GM12878 (cell line): ENCODE measurements at regions not wholly inside any gene's neighbourhood (a gene's known extent, or its start where the extent isn't known, plus 50 kb on each side); places are given as distances from the start of the nearest gene placed in this dataset.

Experiments
- ATAC-seq: fragments of 200-7000 bp; cut with Tn5 transposase; 3 replicates; pipeline ENCODE4 v1.9.1; 2020; ENCODE audit warnings: mild to moderate bottlenecking, moderate library complexity
- BruUV-seq: library from RNA; stranded (reverse); fragments of 400-500 nt; replicated peaks from 2 replicates; lab custom pipeline; 2021; lab: Mats Ljungman, UMichigan
- CTCF ChIA-PET: fragments of 300-600 bp; sonication (Branson Sonifier 250); formaldehyde crosslinking; extraction: SDS; loops from one replicate; lab custom pipeline; 2021; ENCODE audit warnings: inconsistent platforms; lab: Yijun Ruan, JAX
- POLR2A ChIA-PET: fragments of 350-600 bp; formaldehyde crosslinking; extraction: SDS; loops from one replicate; lab custom pipeline; 2021; ENCODE audit warnings: inconsistent platforms; lab: Charles Lee
- RAD21 ChIA-PET: fragments of 300-600 bp; sonication (Branson Sonifier 250); formaldehyde crosslinking; loops from one replicate; lab custom pipeline; 2023; ENCODE audit warnings: antibody characterized with exemption; ENCODE audit not compliant: unreplicated experiment; lab: Charles Lee
- SMC1A ChIA-PET: fragments of 300-600 bp; sonication (Branson Sonifier 250); formaldehyde crosslinking; loops from one replicate; lab custom pipeline; 2023; ENCODE audit not compliant: unreplicated experiment, uncharacterized antibody; lab: Charles Lee
- DNase-seq: peaks from one replicate; pipeline ENCODE4 v3.0.0-alpha.2; 2011; ENCODE audit warnings: low read depth, low spot score
- FAIRE-seq: peaks from 3 replicates; lab custom pipeline; 2011; peaks lifted over from hg19 to GRCh38; lab: Jason Lieb, UNC
- H2AFZ ChIP-seq: 2 replicates; pipeline ENCODE4 v1.6.0; 2011; ENCODE audit warnings: low read depth, low read length, control low read depth; ENCODE audit not compliant: control insufficient read depth
- H3K27ac ChIP-seq: 2 replicates; pipeline ENCODE4 v1.5.1; 2011; ENCODE audit warnings: control low read depth; ENCODE audit not compliant: control insufficient read depth, insufficient read depth
- H3K27me3 ChIP-seq, 2 experiments: replicated peaks in 1 of 2; 2 replicates each; pipeline versions ENCODE4 v1.6.0 to v1.6.1; 2011; ENCODE audit warnings: low read length in 1 of 2; ENCODE audit not compliant: control insufficient read depth in 2 of 2, insufficient read depth in 2 of 2
- H3K36me3 ChIP-seq, 2 experiments: 2 replicates each; pipeline ENCODE4 v1.5.1; 2011; ENCODE audit warnings: low read length in 1 of 2; ENCODE audit not compliant: control insufficient read depth in 2 of 2, insufficient read depth in 2 of 2
- H3K4me1 ChIP-seq: 2 replicates; pipeline ENCODE4 v1.6.1; 2011; ENCODE audit warnings: mild to moderate bottlenecking, low read length, moderate library complexity, mixed read lengths; ENCODE audit not compliant: control insufficient read depth, insufficient read depth
- H3K4me2 ChIP-seq: 2 replicates; pipeline ENCODE4 v1.6.0; 2011; ENCODE audit warnings: control low read depth; ENCODE audit not compliant: control insufficient read depth, insufficient read depth
- H3K4me3 ChIP-seq: fragments of 200-600 bp; sonication (generic); 2 replicates; pipeline ENCODE4 v1.5.1; 2016
- H3K79me2 ChIP-seq: 2 replicates; pipeline ENCODE4 v1.6.0; 2011; ENCODE audit warnings: low read length; ENCODE audit not compliant: control insufficient read depth, insufficient read depth
- H3K9ac ChIP-seq: 2 replicates; pipeline ENCODE4 v1.8.0; 2011; ENCODE audit warnings: low read length, control low read depth, mixed read lengths; ENCODE audit not compliant: control insufficient read depth, insufficient read depth
- H3K9me3 ChIP-seq: replicated peaks from 3 replicates; pipeline ENCODE4 v1.5.1; 2011; ENCODE audit warnings: mild to moderate bottlenecking, low read length; ENCODE audit not compliant: control insufficient read depth, insufficient read depth
- H4K20me1 ChIP-seq: 2 replicates; pipeline ENCODE4 v1.6.0; 2011; ENCODE audit not compliant: control insufficient read depth, insufficient read depth
- BCL11A ChIP-seq: IDR thresholded peaks from 2 replicates; pipeline ENCODE4 v1.6.1; 2011; ENCODE audit warnings: low read depth, low read length
- BMI1 ChIP-seq: fragments of 450-650 bp; IDR thresholded peaks from 2 replicates; pipeline ENCODE4 v1.6.1; 2016; ENCODE audit warnings: mild to moderate bottlenecking, moderate library complexity, borderline replicate concordance
- CBFB ChIP-seq: IDR thresholded peaks from 2 replicates; pipeline ENCODE4 v1.6.1; 2016; ENCODE audit warnings: antibody characterized with exemption, low read depth
- GATAD2B ChIP-seq: fragments of 450-650 bp; conservative IDR thresholded peaks from 2 replicates; pipeline ENCODE4 v1.6.1; 2017; ENCODE audit warnings: low read depth, mild to moderate bottlenecking, moderate library complexity
- HDGF ChIP-seq: fragments of 450-650 bp; IDR thresholded peaks from 2 replicates; pipeline ENCODE4 v1.6.1; 2016; ENCODE audit warnings: antibody characterized with exemption
- MYC ChIP-seq: IDR thresholded peaks from 2 replicates; pipeline ENCODE4 v1.6.1; 2011; ENCODE audit warnings: mild to moderate bottlenecking, low read length, moderate library complexity, inconsistent platforms; ENCODE audit not compliant: insufficient read depth, insufficient replicate concordance, insufficient read length, severe bottlenecking
- NFIC ChIP-seq: IDR thresholded peaks from 2 replicates; pipeline ENCODE4 v1.6.1; 2012; ENCODE audit warnings: low read depth, mild to moderate bottlenecking, inconsistent platforms, low read length, moderate library complexity
- NFYB ChIP-seq: IDR thresholded peaks from 2 replicates; pipeline ENCODE4 v1.6.1; 2011; ENCODE audit warnings: low read depth, mild to moderate bottlenecking, low read length, improper control_type of control experiment, moderate library complexity; ENCODE audit not compliant: insufficient read depth
- SIX5 ChIP-seq: IDR thresholded peaks from 2 replicates; pipeline ENCODE4 v1.6.1; 2011; ENCODE audit warnings: mild to moderate bottlenecking, low read depth, low read length, moderate library complexity; ENCODE audit not compliant: severe bottlenecking
- SMAD5 ChIP-seq: IDR thresholded peaks from 2 replicates; pipeline ENCODE4 v1.6.1; 2016; ENCODE audit warnings: antibody characterized with exemption, low read depth
- STAT1 ChIP-seq: fragments of 450-650 bp; conservative IDR thresholded peaks from 2 replicates; pipeline ENCODE4 v1.6.1; 2014; ENCODE audit warnings: antibody characterized with exemption, mild to moderate bottlenecking
- ZNF207 ChIP-seq: fragments of 450-650 bp; IDR thresholded peaks from 2 replicates; pipeline ENCODE4 v1.6.1; 2014; ENCODE audit warnings: antibody characterized with exemption, mild to moderate bottlenecking, borderline replicate concordance
- ZNF24 ChIP-seq: fragments of 450-650 bp; IDR thresholded peaks from 2 replicates; pipeline ENCODE4 v1.6.1; 2017; ENCODE audit warnings: antibody characterized with exemption, mild to moderate bottlenecking
- WGBS: methylation state at CpG from one replicate; pipeline ENCODE4 v1.1.6; 2016; ENCODE audit warnings: low lambda C conversion rate; ENCODE audit not compliant: insufficient replicate concordance, insufficient coverage; ENCODE audit errors: missing lambda C conversion rate; 5-methylcytosine and 5-hydroxymethylcytosine counted together
- in situ Hi-C: fragments of 300-500 bp; cut with MboI; formaldehyde crosslinking; loops from 9 replicates; pipeline ENCODE4 v1.14.3; 2018; ENCODE audit warnings: mixed read lengths
- intact Hi-C: fragments of 100-400 bp; cut with micrococcal nuclease; formaldehyde crosslinking; loops from one replicate; pipeline ENCODE4 v1.14.2; 2022; ENCODE audit not compliant: unreplicated experiment
- TF ChIP-seq, protein P1 (sequence below): fragments of 450-650 bp; IDR thresholded peaks from 2 replicates; pipeline ENCODE4 v1.6.1; 2016; ENCODE audit warnings: mild to moderate bottlenecking
- TF ChIP-seq, protein P2 (sequence below): fragments of 450-650 bp; conservative IDR thresholded peaks from 2 replicates; pipeline ENCODE4 v1.6.1; 2017; ENCODE audit warnings: mild to moderate bottlenecking, moderate library complexity
- TF ChIP-seq, protein P3 (sequence below): IDR thresholded peaks from 2 replicates; pipeline ENCODE4 v1.6.1; 2012; ENCODE audit warnings: low read length, inconsistent platforms
- TF ChIP-seq, protein P4 (sequence below): fragments of 450-650 bp; IDR thresholded peaks from 2 replicates; pipeline ENCODE4 v1.6.1; 2017; ENCODE audit warnings: borderline replicate concordance

DNA sequence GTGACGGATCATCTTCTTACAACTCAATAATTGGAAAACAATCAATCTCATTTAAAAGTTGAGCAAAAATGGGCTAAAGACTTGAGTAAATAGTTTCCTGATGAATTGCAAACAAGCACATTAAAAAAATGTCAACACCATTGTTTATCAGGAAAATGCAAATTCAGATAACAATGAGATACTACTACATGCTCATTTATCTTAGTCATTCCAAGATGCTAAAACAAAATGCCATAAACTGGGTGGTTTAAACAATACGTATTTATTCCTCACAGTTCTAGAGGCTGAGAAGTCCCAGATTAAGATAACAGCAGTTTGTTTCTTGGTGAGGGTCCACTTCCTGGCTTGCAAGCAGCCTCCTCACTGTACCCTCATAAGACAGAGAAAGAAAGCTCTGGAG, 359.6 kb downstream of the NR4A2 start:
- no peaks in the 10 kb centered on the region for H3K9me3 ChIP-seq
- no peak for TF ChIP-seq SMAD5
- no peak for TF ChIP-seq STAT1
- no peak for TF ChIP-seq GATAD2B
- no peak for TF ChIP-seq MYC
- no peak for TF ChIP-seq NFIC
- TF ChIP-seq, protein P1, sequence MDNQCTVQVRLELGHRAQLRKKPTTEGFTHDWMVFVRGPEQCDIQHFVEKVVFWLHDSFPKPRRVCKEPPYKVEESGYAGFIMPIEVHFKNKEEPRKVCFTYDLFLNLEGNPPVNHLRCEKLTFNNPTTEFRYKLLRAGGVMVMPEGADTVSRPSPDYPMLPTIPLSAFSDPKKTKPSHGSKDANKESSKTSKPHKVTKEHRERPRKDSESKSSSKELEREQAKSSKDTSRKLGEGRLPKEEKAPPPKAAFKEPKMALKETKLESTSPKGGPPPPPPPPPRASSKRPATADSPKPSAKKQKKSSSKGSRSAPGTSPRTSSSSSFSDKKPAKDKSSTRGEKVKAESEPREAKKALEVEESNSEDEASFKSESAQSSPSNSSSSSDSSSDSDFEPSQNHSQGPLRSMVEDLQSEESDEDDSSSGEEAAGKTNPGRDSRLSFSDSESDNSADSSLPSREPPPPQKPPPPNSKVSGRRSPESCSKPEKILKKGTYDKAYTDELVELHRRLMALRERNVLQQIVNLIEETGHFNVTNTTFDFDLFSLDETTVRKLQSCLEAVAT, result no peak
- no peak for TF ChIP-seq CBFB
- TF ChIP-seq, protein P2, sequence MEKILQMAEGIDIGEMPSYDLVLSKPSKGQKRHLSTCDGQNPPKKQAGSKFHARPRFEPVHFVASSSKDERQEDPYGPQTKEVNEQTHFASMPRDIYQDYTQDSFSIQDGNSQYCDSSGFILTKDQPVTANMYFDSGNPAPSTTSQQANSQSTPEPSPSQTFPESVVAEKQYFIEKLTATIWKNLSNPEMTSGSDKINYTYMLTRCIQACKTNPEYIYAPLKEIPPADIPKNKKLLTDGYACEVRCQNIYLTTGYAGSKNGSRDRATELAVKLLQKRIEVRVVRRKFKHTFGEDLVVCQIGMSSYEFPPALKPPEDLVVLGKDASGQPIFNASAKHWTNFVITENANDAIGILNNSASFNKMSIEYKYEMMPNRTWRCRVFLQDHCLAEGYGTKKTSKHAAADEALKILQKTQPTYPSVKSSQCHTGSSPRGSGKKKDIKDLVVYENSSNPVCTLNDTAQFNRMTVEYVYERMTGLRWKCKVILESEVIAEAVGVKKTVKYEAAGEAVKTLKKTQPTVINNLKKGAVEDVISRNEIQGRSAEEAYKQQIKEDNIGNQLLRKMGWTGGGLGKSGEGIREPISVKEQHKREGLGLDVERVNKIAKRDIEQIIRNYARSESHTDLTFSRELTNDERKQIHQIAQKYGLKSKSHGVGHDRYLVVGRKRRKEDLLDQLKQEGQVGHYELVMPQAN, result no peak
- no peak for TF ChIP-seq SIX5
- TF ChIP-seq ZNF207, result no peak
- TF ChIP-seq BMI1, result no peak
- no peak for TF ChIP-seq BCL11A
- TF ChIP-seq NFYB, result no peak
- TF ChIP-seq, protein P3, sequence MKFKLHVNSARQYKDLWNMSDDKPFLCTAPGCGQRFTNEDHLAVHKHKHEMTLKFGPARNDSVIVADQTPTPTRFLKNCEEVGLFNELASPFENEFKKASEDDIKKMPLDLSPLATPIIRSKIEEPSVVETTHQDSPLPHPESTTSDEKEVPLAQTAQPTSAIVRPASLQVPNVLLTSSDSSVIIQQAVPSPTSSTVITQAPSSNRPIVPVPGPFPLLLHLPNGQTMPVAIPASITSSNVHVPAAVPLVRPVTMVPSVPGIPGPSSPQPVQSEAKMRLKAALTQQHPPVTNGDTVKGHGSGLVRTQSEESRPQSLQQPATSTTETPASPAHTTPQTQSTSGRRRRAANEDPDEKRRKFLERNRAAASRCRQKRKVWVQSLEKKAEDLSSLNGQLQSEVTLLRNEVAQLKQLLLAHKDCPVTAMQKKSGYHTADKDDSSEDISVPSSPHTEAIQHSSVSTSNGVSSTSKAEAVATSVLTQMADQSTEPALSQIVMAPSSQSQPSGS, result no peak
- TF ChIP-seq, protein P4, sequence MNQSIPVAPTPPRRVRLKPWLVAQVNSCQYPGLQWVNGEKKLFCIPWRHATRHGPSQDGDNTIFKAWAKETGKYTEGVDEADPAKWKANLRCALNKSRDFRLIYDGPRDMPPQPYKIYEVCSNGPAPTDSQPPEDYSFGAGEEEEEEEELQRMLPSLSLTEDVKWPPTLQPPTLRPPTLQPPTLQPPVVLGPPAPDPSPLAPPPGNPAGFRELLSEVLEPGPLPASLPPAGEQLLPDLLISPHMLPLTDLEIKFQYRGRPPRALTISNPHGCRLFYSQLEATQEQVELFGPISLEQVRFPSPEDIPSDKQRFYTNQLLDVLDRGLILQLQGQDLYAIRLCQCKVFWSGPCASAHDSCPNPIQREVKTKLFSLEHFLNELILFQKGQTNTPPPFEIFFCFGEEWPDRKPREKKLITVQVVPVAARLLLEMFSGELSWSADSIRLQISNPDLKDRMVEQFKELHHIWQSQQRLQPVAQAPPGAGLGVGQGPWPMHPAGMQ, result no peak
- no peak for TF ChIP-seq HDGF
- TF ChIP-seq ZNF24, result no peak
- ATAC-seq (no peak), DNase-seq (no peak), FAIRE-seq (no peak)
- ChIA-PET RAD21 (no interaction called here), SMC1A (interaction anchor here (0.7 kb wide), 2 partner anchors 15 to 97 kb away, joined by 3 to 4 read pairs; no protein-coding TSS in a partner anchor), CTCF (interaction anchor here (0.8 kb wide), 1 partner anchor 1221 kb away, joined by 6 read pairs; no protein-coding TSS in a partner anchor), POLR2A (no interaction called here)
- BruUV-seq, result no TSS peak
- no peaks in the 10 kb centered on the region for H4K20me1 ChIP-seq
- no peak overlapping the region for H3K9ac ChIP-seq
- 0% methylated on average over 2 of the region's 2 CpGs for WGBS
- H3K36me3 ChIP-seq, result no peaks in the 10 kb centered on the region
- H3K4me1 ChIP-seq, result no peaks in the 10 kb centered on the region
- H3K27me3 ChIP-seq, result no peaks in the 10 kb centered on the region
- in situ Hi-C loops (no loop called here), intact Hi-C loops (no loop called here)
- H3K79me2 ChIP-seq, result no peaks in the 10 kb centered on the region
- no peak overlapping the region for H3K27ac ChIP-seq
- no peak overlapping the region for H3K4me3 ChIP-seq
- no peak overlapping the region for H3K4me2 ChIP-seq
- H2AFZ ChIP-seq, result no peak overlapping the region
